ES-I3 (cell line): ENCODE measurements at regions not wholly inside any gene's neighbourhood (a gene's known extent, or its start where the extent isn't known, plus 50 kb on each side); places are given as distances from the start of the nearest gene placed in this dataset.

ENCODE experiments used
- H3K36me3 ChIP-seq: 2 replicates; pipeline ENCODE4 v1.6.1; 2013; ENCODE audit warnings: mild to moderate bottlenecking, low read length, control low read depth, moderate library complexity; ENCODE audit not compliant: insufficient read depth
- H3K4me1 ChIP-seq: 2 replicates; pipeline ENCODE4 v1.6.1; 2013; ENCODE audit warnings: mild to moderate bottlenecking, control low read depth, low read length; ENCODE audit not compliant: insufficient read depth
- H3K9ac ChIP-seq: 2 replicates; pipeline ENCODE4 v1.6.1; 2013; ENCODE audit warnings: low read depth, mild to moderate bottlenecking, low read length, moderate library complexity
- H3K9me3 ChIP-seq: 2 replicates; pipeline ENCODE4 v1.6.1; 2013; ENCODE audit warnings: mild to moderate bottlenecking, low read length, moderate library complexity; ENCODE audit not compliant: control insufficient read depth, insufficient read depth

DNA sequence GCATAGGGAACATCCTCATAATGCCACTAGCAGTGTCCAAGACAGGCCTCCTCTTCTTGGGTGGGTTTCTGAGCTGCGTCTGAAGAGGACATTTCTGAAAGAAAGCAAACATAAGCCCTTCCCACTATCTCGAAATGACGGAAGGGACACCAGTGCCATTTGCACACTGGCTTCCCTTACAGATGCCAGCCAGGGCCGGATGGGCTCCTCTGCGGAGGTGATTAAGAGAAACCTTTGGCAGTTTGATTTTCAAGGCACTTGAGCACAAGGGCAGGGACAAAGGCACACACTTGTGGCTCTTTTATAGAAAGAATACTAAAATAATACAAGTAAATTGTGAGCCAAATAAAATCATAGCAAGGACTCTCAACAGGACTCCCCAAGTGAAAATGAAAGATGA, 106.6 kb upstream of the CELF2 start:
- no peaks in the 10 kb centered on the region for H3K9me3 ChIP-seq
- no peaks in the 10 kb centered on the region; the same call in 1 of the 2 replicates for H3K36me3 ChIP-seq
- H3K4me1 ChIP-seq: peaks cover 8% of the 10 kb centered on the region
- H3K9ac ChIP-seq: peak overlapping the region; percentile 0; the same call in 1 of the 2 replicates

GRCh38 chr10:10911471-10911921, 106.2 kb upstream of the CELF2 start:
- H3K9me3 ChIP-seq: no peaks in the 10 kb centered on the region
- peak overlapping the region; percentile 0; the same call in 1 of the 2 replicates for H3K9ac ChIP-seq

GRCh38 chr10:10914144-10914543, 103.5 kb upstream of the CELF2 start:
- Histone ChIP-seq H3K9ac (no peak overlapping the region), H3K36me3 (no peaks in the 10 kb centered on the region; the same call in 1 of the 2 replicates), H3K4me1 (peaks cover 8% of the 10 kb centered on the region), H3K9me3 (no peaks in the 10 kb centered on the region)

More at GRCh38 chr10:10911471-10911921, 106.2 kb upstream of the CELF2 start:
- H3K4me1 ChIP-seq: peaks cover 8% of the 10 kb centered on the region
- no peaks in the 10 kb centered on the region; the same call in 1 of the 2 replicates for H3K36me3 ChIP-seq

- Histone ChIP-seq H3K9ac (no peak overlapping the region), H3K4me1 (peaks cover 8% of the 10 kb centered on the region), H3K36me3 (no peaks in the 10 kb centered on the region; the same call in 1 of the 2 replicates), H3K9me3 (no peaks in the 10 kb centered on the region)
These were observed 102.5 kb upstream of the CELF2 start for GRCh38 chr10:10915215-10915614.

GRCh38 chr10:10917031-10917430, 100.6 kb upstream of the CELF2 start:
- Histone ChIP-seq H3K36me3 (no peaks in the 10 kb centered on the region), H3K9ac (no peak overlapping the region), H3K4me1 (no peaks in the 10 kb centered on the region), H3K9me3 (no peaks in the 10 kb centered on the region)

GRCh38 chr10:10919976-10920375, 97.7 kb upstream of the CELF2 start:
- no peaks in the 10 kb centered on the region for H3K36me3 ChIP-seq
- no peaks in the 10 kb centered on the region for H3K4me1 ChIP-seq
- H3K9me3 ChIP-seq: no peaks in the 10 kb centered on the region
- H3K9ac ChIP-seq: no peak overlapping the region

DNA sequence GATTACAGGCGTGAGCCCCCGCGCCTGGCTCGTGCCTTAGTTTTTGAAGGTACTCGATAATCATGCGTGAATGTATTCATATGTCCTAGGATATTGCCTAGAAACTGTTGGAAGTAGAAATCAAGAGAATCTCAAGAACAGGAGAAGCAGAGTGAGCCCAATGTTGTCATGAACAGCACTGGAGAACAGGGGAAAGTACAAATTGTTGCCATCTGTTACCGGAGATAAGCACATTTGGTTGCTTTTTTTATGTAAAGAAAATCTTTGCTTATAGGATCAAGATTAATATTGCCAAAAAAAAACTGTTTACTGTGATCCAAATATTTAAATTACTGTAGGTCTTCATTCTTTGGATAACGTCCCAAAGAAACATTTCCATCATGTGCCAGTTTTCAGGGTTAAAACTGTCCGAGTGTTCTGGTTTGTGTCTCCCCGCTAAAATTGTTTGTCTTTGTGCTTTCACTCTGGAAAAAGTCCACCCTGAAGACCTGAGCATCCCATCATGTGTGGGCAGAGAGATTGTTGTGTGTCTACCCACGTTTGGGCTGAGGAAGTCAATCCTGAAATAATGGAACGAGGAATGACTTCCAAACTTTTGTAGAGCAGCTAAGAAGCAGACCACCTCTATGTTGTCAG, 95.7 kb upstream of the CELF2 start:
- H3K9me3 ChIP-seq: no peaks in the 10 kb centered on the region
- H3K36me3 ChIP-seq: no peaks in the 10 kb centered on the region
- no peak overlapping the region for H3K9ac ChIP-seq
- no peaks in the 10 kb centered on the region for H3K4me1 ChIP-seq

GRCh38 chr10:10923029-10923651, 94.5 kb upstream of the CELF2 start:
- H3K9ac ChIP-seq: no peak overlapping the region
- no peaks in the 10 kb centered on the region for H3K4me1 ChIP-seq
- H3K36me3 ChIP-seq: no peaks in the 10 kb centered on the region

GRCh38 chr10:10925667-10926066, 92.0 kb upstream of the CELF2 start:
- H3K4me1 ChIP-seq: no peaks in the 10 kb centered on the region
- no peaks in the 10 kb centered on the region for H3K9me3 ChIP-seq
- H3K9ac ChIP-seq: no peak overlapping the region
- H3K36me3 ChIP-seq: no peaks in the 10 kb centered on the region

More at GRCh38 chr10:10923029-10923651, 94.5 kb upstream of the CELF2 start:
- no peaks in the 10 kb centered on the region for H3K9me3 ChIP-seq

DNA sequence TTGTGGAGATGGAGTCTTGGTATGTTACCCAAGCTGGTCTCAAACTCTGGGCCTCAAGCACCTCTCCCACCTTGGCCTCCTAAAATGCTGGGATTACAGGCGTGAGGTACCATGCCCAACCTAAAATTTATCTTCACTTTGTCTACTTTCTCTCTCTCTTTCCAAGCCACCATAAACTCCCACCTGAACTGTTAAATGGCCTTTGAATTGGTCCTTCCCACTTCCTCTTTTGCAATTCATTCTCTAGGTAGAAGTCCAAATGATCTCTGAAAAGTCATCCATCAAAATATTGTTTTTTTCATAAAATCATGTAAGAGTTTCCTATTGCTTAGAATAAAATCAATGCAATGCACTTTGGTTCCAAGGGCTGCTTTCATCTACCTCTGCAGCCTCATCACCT, 90.1 kb upstream of the CELF2 start:
- no peaks in the 10 kb centered on the region for H3K9me3 ChIP-seq
- no peaks in the 10 kb centered on the region for H3K4me1 ChIP-seq
- H3K36me3 ChIP-seq: no peaks in the 10 kb centered on the region
- H3K9ac ChIP-seq: no peak overlapping the region

- no peaks in the 10 kb centered on the region for H3K36me3 ChIP-seq
- no peak overlapping the region for H3K9ac ChIP-seq
- H3K9me3 ChIP-seq: no peaks in the 10 kb centered on the region
- no peaks in the 10 kb centered on the region for H3K4me1 ChIP-seq
These were observed 86.5 kb upstream of the CELF2 start for GRCh38 chr10:10930979-10931743.

DNA sequence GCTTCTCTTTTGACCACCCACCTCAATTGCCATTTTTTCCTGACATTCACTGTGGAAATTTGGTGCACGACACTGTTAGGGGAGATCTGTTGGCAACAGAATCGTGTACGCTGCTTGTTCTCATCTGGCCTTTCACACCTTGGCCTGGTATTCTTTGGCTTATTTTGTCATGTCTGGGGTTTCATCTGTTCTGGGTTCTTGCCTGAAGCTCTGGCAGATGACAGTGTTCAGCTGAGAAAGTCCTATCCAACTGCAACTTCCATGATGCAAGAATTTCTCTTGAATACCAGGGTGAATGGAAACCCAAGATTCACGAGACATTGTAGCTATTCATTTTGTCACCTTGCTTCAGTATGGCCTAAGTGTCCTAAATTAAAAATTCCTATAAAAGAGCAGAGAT, 82.6 kb upstream of the CELF2 start:
- H3K9me3 ChIP-seq: no peaks in the 10 kb centered on the region
- no peak overlapping the region for H3K9ac ChIP-seq
- no peaks in the 10 kb centered on the region for H3K36me3 ChIP-seq
- no peaks in the 10 kb centered on the region for H3K4me1 ChIP-seq

DNA sequence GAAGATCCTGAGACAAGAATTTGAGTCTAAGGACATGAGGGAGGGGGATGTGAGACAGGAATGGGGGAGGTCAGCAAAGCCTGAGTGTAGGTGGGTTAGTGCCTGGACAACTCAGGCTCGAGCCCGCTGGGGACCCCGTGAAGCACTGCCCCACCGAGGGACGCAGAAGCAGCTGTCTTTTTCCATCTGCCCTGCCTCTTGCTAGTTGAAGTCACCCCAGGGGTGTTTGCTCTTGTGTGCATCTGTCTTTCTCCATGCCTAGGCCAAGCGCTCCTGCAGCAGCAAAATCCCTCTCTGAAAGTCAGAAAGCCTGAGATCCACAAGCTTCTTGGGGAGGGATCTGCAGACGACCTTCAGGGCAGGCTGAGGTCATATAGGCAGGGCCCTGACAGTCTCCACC, 79.0 kb upstream of the CELF2 start:
- Histone ChIP-seq H3K4me1 (no peaks in the 10 kb centered on the region), H3K9ac (no peak overlapping the region), H3K9me3 (no peaks in the 10 kb centered on the region; the same call in 1 of the 2 replicates), H3K36me3 (no peaks in the 10 kb centered on the region)

GRCh38 chr10:10941127-10941730, 76.4 kb upstream of the CELF2 start:
- no peaks in the 10 kb centered on the region; the same call in 1 of the 2 replicates for H3K9me3 ChIP-seq
- no peak overlapping the region for H3K9ac ChIP-seq
- no peaks in the 10 kb centered on the region for H3K4me1 ChIP-seq
- no peaks in the 10 kb centered on the region for H3K36me3 ChIP-seq
